Astrocyte (in vitro differentiated cells and primary cell): ENCODE measurements at regions not wholly inside any gene's neighbourhood (a gene's known extent, or its start where the extent isn't known, plus 50 kb on each side); places are given as distances from the start of the nearest gene placed in this dataset.

ENCODE experiments used
- DNase-seq: peaks from one replicate; pipeline ENCODE4 v3.0.0-alpha.2; 2010; ENCODE audit warnings: low read depth
- FAIRE-seq: peaks from 2 replicates; lab custom pipeline; 2011; peaks lifted over from hg19 to GRCh38; lab: Jason Lieb, UNC
- H2AFZ ChIP-seq: 2 replicates; pipeline ENCODE4 v1.6.0; 2012; ENCODE audit warnings: low read depth, low read length, inconsistent platforms
- H3K27ac ChIP-seq: 2 replicates; pipeline ENCODE4 v1.5.1; 2011; ENCODE audit warnings: low read depth, low read length, inconsistent platforms
- H3K27me3 ChIP-seq: 2 replicates; pipeline ENCODE4 v1.6.0; 2011; ENCODE audit warnings: low read length, inconsistent platforms; ENCODE audit not compliant: insufficient read depth
- H3K36me3 ChIP-seq: 2 replicates; pipeline ENCODE4 v1.5.1; 2011; ENCODE audit warnings: low read length, inconsistent platforms; ENCODE audit not compliant: insufficient read depth
- H3K4me1 ChIP-seq: 2 replicates; pipeline ENCODE4 v1.5.1; 2011; ENCODE audit warnings: low read length, inconsistent platforms; ENCODE audit not compliant: insufficient read depth
- H3K4me2 ChIP-seq: 2 replicates; pipeline ENCODE4 v1.6.0; 2012; ENCODE audit warnings: low read length, inconsistent platforms
- H3K4me3 ChIP-seq: 2 replicates; pipeline ENCODE4 v1.5.1; 2011; ENCODE audit warnings: low read depth, mild to moderate bottlenecking, low read length, inconsistent platforms; ENCODE audit not compliant: insufficient read depth
- H3K79me2 ChIP-seq: 2 replicates; pipeline ENCODE4 v1.6.0; 2012; ENCODE audit warnings: mild to moderate bottlenecking, low read length, inconsistent platforms; ENCODE audit not compliant: insufficient read depth
- H3K9ac ChIP-seq: 2 replicates; pipeline ENCODE4 v1.6.0; 2012; ENCODE audit warnings: mild to moderate bottlenecking, low read length, inconsistent platforms
- H3K9me3 ChIP-seq: 2 replicates; pipeline ENCODE4 v1.5.1; 2012; ENCODE audit warnings: low read depth, mild to moderate bottlenecking, low read length, inconsistent platforms; ENCODE audit not compliant: insufficient read depth
- H4K20me1 ChIP-seq: 2 replicates; pipeline ENCODE4 v1.6.0; 2012; ENCODE audit warnings: low read length, inconsistent platforms; ENCODE audit not compliant: insufficient read depth
- H3K27ac Mint-ChIP-seq: one replicate; pipeline ENCODE4 v1.8.0; 2021; ENCODE audit warnings: mild to moderate bottlenecking, mixed read lengths; ENCODE audit not compliant: unreplicated experiment
- H3K27me3 Mint-ChIP-seq: one replicate; pipeline ENCODE4 v1.8.0; 2021; ENCODE audit warnings: low read depth, mixed read lengths; ENCODE audit not compliant: unreplicated experiment
- H3K36me3 Mint-ChIP-seq: one replicate; pipeline ENCODE4 v1.8.0; 2021; ENCODE audit warnings: low read depth, mixed read lengths; ENCODE audit not compliant: unreplicated experiment
- H3K4me1 Mint-ChIP-seq: one replicate; pipeline ENCODE4 v1.8.0; 2021; ENCODE audit warnings: low read depth, mixed read lengths; ENCODE audit not compliant: unreplicated experiment
- H3K4me3 Mint-ChIP-seq: one replicate; pipeline ENCODE4 v1.8.0; 2021; ENCODE audit warnings: mild to moderate bottlenecking, moderate library complexity, mixed read lengths; ENCODE audit not compliant: unreplicated experiment
- H3K9me3 Mint-ChIP-seq: one replicate; pipeline ENCODE4 v1.8.0; 2021; ENCODE audit warnings: mild to moderate bottlenecking, mixed read lengths; ENCODE audit not compliant: unreplicated experiment
- EZH2 ChIP-seq: IDR thresholded peaks from 2 replicates; pipeline ENCODE4 v1.6.1; 2012; ENCODE audit warnings: mild to moderate bottlenecking, low read length, inconsistent platforms; ENCODE audit not compliant: insufficient read depth
- TF ChIP-seq, protein P1 (sequence below): IDR thresholded peaks from 2 replicates; pipeline ENCODE4 v1.5.1; 2011; ENCODE audit warnings: low read depth, mild to moderate bottlenecking, inconsistent platforms, low read length, moderate library complexity; ENCODE audit not compliant: insufficient read depth

- no peak overlapping the region for H3K27ac Mint-ChIP-seq
- H3K36me3 ChIP-seq: no peaks in the 10 kb centered on the region
- no peak overlapping the region for H3K4me2 ChIP-seq
- H3K9me3 ChIP-seq: no peaks in the 10 kb centered on the region
- H4K20me1 ChIP-seq: no peaks in the 10 kb centered on the region
- peaks cover 2% of the 10 kb centered on the region for H3K9me3 Mint-ChIP-seq
- no peak overlapping the region for H3K27ac ChIP-seq
- no peaks in the 10 kb centered on the region for H3K4me1 Mint-ChIP-seq
- H3K36me3 Mint-ChIP-seq: no peaks in the 10 kb centered on the region
- DNase-seq: no peak
- H3K4me3 Mint-ChIP-seq: no peak overlapping the region
- no peak for TF ChIP-seq EZH2
- TF ChIP-seq, protein P1, sequence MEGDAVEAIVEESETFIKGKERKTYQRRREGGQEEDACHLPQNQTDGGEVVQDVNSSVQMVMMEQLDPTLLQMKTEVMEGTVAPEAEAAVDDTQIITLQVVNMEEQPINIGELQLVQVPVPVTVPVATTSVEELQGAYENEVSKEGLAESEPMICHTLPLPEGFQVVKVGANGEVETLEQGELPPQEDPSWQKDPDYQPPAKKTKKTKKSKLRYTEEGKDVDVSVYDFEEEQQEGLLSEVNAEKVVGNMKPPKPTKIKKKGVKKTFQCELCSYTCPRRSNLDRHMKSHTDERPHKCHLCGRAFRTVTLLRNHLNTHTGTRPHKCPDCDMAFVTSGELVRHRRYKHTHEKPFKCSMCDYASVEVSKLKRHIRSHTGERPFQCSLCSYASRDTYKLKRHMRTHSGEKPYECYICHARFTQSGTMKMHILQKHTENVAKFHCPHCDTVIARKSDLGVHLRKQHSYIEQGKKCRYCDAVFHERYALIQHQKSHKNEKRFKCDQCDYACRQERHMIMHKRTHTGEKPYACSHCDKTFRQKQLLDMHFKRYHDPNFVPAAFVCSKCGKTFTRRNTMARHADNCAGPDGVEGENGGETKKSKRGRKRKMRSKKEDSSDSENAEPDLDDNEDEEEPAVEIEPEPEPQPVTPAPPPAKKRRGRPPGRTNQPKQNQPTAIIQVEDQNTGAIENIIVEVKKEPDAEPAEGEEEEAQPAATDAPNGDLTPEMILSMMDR: no peak
- no peaks in the 10 kb centered on the region for H3K27me3 ChIP-seq
- no peak overlapping the region for H3K9ac ChIP-seq
- peaks cover 66% of the 10 kb centered on the region for H3K27me3 Mint-ChIP-seq
- no peak for FAIRE-seq
- no peak overlapping the region for H3K4me3 ChIP-seq
- H2AFZ ChIP-seq: no peak overlapping the region
- H3K4me1 ChIP-seq: no peaks in the 10 kb centered on the region
- H3K79me2 ChIP-seq: no peaks in the 10 kb centered on the region
Measured at GRCh38 chr5:3341446-3342240, 254.0 kb upstream of the IRX1 start.

GRCh38 chr5:3340471-3340870 lies 255.2 kb upstream of the IRX1 start:
- no peaks in the 10 kb centered on the region for H3K36me3 ChIP-seq
- no peak overlapping the region for H3K4me3 ChIP-seq
- Mint-ChIP-seq H3K27ac (no peak overlapping the region), H3K4me3 (no peak overlapping the region), H3K4me1 (no peaks in the 10 kb centered on the region), H3K9me3 (peaks cover 2% of the 10 kb centered on the region), H3K27me3 (peaks cover 59% of the 10 kb centered on the region), H3K36me3 (no peaks in the 10 kb centered on the region)
- FAIRE-seq: no peak
- no peak overlapping the region for H2AFZ ChIP-seq
- no peak for DNase-seq
- H3K4me1 ChIP-seq: no peaks in the 10 kb centered on the region
- no peaks in the 10 kb centered on the region for H3K9me3 ChIP-seq
- H3K79me2 ChIP-seq: no peaks in the 10 kb centered on the region
- H3K27ac ChIP-seq: no peak overlapping the region
- no peak overlapping the region for H3K9ac ChIP-seq
- H3K27me3 ChIP-seq: no peaks in the 10 kb centered on the region
- H3K4me2 ChIP-seq: no peak overlapping the region
- no peak for TF ChIP-seq EZH2
- TF ChIP-seq, protein P1: no peak
- no peaks in the 10 kb centered on the region for H4K20me1 ChIP-seq

DNA sequence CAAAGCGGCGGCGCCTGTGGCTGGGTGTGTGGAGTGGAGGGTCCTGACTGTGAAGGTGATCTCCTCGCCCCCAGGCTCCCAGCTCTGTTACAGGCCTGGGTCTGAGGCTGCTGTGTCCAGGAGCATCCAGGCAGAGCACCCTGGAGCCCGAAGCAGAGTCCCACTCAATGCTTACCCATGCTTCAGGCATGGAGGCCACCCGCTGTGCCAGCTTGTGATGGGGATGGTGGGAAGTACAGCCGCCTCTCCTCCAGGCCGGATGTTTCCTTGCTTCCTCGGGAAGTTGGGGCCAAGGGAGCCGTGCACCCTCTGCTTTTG lies 255.9 kb upstream of the IRX1 start:
- Histone ChIP-seq H3K4me3 (no peak overlapping the region), H3K36me3 (no peaks in the 10 kb centered on the region), H3K4me2 (no peak overlapping the region), H3K9ac (no peak overlapping the region), H3K9me3 (no peaks in the 10 kb centered on the region), H4K20me1 (no peaks in the 10 kb centered on the region), H3K27ac (no peak overlapping the region), H3K27me3 (no peaks in the 10 kb centered on the region), H3K79me2 (no peaks in the 10 kb centered on the region), H3K4me1 (no peaks in the 10 kb centered on the region), H2AFZ (no peak overlapping the region)
- TF ChIP-seq, protein P1: no peak
- TF ChIP-seq EZH2: no peak
- no peak for DNase-seq
- Mint-ChIP-seq H3K4me1 (no peaks in the 10 kb centered on the region), H3K4me3 (no peak overlapping the region), H3K36me3 (no peaks in the 10 kb centered on the region), H3K27ac (no peak overlapping the region), H3K27me3 (peaks cover 52% of the 10 kb centered on the region), H3K9me3 (peaks cover 2% of the 10 kb centered on the region)
- no peak for FAIRE-seq
